ENCODE measurements at regions not wholly inside any gene's neighbourhood (a gene's known extent, or its start where the extent isn't known, plus 50 kb on each side); places are given as distances from the start of the nearest gene placed in this dataset.
"Not testable (repeated sequence)": the region's sequence is repeated elsewhere in the genome, so short reads cannot be mapped to it uniquely, and the experiment has no call there.

DNA sequence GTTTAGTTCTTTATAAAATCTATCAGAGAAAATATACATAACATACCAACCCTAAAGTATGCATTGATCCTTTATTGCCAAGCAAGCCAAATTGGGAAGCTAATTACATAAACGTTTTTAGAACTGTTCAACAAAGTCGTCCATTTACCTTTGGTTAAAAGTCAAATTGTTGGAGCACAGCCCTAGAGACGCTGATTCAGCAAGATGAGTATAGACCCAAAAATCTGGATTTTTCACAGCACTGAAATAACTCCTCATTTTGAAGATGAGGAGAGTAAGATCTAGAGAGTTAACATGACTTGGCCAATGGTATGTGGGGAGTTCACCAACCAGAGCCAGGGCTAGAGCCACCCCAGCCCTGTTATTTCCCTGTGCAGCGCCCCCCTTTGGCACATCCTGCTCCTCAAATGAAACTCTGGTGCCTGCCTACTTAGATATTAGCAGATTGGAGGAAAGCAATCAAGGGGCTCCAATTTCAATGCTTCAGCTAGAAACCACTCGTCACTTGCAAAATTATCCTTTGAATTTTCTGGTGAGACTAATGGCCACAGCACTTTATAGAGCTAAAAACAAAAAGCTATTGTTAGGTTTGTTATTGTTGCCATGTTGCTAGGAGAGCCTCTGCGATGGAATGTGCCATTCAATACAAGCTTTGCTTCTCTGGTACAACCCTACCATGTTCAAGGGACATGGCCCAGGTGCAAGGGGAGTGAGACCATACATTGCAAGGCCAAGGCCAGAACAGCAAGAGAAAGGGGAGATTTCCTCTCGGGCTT, 132.6 kb upstream of the ZEB1 start:
- peak; percentile 42 for DNase-seq (ENCODE audit: low read depth)

DNA sequence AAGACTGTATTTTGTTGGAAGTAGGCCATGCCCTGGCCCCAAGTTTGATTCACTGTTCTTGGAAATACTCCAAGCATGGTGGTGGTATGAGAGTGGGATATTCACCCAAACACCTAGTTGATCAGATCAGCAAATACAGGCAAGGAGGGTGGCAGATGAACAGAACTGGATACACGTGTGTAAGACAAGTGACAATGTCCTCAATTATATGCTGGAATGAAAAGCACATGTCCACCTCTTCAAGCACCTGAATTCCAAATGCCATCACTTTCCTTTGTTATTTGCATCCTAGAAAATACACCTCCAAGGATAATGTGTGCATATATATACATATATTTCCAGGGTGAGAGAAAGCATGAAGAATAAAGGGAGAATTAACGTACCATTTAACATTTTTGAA, 131.8 kb upstream of the ZEB1 start:
- DNase-seq (ENCODE audit: low read depth): no peak

DNA sequence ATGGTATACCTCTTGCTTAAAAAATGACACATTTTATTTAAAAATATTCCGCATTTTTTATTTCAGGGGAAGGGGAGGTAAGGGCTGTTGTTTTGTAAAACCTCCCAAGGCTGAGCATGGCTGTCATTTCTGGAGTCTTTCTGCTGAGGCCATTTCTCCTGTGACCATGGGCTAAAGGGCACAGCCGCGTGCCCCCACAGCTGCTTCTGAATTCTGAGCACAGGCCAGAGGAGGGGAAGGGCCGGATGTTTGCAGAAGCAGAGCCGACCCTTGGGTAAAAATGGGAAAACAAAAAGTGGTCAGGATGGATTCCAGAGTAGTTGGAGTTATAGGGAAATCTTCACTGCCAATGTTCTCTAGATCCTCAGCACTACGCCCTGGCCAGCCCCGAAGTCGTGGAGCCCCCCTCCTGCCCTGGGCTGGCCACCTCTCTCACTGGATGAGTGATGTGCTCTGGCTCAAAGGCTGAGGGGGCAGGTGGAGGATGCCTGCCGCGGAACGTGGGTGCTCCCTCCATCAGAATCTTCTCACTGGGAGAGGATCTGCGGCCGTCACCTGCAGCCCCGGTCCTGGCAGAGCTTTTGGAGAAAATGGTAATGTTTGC, 131.3 kb upstream of the ZEB1 start:
- no peak for DNase-seq (ENCODE audit: low read depth)

DNA sequence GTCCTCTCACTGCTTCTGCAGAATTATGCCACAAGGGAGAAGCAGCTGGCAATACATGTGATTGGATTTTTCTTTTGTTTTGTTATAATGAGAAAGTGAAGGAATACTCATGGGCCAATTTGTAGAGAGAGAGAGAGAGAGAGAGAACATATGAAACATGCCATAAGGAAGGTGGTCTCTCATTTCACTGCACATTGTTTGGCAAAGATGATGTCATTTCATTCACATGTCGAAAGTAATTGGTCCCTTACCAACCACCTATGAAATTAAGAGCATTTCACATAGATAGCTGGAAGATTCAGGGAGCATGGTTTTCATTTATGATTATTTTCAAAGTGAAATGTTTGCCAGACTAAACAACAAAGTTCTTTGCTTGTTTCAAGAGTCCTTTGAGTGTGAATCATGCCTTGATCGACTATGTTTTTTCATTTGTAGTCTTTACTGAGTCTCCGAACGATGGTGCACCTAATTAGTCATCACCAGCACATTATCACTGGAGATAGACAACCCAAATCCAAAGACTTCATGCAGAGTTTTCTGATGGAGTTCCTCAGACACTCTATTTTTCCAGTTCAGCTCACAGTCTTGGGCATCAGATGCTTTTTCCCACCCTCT, 130.1 kb upstream of the ZEB1 start:
- DNase-seq (ENCODE audit: low read depth): no peak

DNA sequence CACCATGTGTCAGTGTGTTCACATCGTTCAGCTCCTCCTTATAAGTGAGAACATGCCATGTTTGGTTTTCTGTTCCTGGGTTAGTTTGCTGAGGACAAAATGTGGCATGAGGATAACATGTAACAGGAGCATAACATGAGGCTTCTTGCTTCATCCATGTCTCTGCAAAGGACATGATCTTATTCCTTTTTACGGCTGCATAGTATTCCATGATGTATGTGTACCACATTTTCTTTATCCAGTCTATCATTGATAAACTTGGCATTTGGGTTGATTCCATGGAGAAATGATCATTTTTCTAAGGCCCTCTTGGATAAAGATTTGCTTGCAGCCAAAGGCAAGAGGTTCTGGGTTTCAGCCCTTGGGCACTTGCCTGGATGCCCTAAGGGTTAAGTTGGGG, 128.5 kb upstream of the ZEB1 start:
- DNase-seq (ENCODE audit: low read depth): no peak

DNA sequence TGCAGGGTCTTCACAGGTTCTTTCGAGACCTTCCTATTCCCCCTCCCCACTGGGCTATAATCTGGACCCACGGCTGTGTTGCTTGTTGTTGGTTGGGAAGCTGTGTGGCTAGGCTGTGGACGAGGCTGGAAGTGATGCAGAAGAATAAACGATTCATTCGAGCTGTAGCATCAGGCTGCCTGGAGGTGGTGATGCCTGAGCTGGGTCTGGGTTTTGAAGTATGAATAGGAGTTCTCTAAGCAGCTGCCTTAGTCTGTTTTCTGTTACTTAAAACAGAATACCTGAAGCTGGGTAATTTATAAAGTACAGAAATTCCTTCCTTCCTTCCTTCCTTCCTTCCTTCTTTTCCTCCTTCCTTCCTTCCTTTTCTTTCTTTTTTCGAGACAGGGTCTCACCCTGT, 126.5 kb upstream of the ZEB1 start:
- DNase-seq (ENCODE audit: low read depth): no peak

DNA sequence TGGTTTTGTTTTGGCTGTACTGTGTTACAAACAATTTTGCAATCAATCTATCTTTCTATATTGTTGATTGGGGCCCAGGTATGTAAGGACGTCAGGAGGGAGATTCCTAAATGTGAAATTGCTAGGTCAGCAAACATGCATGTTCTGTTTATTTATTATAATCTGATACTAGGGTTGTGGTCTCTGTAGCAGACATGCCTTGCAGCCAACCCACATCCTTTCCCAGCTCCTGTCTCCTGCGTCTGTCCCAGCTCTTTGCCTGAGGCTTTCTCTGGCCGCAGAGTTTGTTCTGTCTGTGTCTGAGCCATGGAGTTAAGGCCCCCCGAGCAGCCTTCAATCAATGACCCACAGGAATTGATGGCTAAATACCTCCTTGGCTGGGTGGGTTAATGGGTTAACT, 124.0 kb upstream of the ZEB1 start:
- DNase-seq (ENCODE audit: low read depth): no peak

DNA sequence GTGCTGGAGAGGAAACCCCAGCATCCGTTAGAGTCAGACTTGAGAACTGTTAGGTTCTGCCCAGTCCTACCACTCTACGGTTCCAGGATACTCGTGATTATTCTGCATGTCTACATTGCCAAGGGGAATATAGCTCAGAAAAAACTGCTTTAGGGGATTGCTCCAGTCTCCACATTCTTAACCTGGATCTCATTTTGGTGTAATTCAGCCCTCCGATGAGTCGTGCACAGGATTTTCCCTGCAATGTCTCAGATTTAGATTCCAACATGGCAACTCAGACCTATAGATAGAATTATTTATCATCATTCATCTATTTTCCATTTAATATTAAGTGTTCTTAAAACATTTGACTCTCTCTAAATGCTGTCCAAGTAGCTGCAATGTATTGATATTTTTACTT, 121.1 kb upstream of the ZEB1 start:
- DNase-seq (ENCODE audit: low read depth): peak; percentile 15

DNA sequence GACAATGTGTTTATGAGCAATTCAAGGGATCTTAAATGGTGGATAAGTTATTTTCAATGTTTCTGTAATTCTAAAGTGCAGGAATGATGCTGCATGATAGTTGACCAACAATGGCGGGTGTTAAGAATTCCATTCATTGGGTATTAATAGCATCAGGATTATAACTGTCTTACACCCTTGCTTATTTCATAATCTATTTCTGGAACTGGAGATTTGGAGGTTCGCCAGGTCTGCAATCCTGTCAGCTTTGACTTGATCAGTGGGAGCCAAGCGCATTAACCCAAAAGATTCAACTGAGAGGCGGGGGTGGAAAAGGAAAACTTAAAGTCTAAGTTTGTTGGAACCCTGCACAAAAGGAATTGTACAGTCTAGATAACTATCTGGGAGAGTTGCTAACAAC, 114.9 kb upstream of the ZEB1 start:
- DNase-seq (ENCODE audit: low read depth): no peak

DNA sequence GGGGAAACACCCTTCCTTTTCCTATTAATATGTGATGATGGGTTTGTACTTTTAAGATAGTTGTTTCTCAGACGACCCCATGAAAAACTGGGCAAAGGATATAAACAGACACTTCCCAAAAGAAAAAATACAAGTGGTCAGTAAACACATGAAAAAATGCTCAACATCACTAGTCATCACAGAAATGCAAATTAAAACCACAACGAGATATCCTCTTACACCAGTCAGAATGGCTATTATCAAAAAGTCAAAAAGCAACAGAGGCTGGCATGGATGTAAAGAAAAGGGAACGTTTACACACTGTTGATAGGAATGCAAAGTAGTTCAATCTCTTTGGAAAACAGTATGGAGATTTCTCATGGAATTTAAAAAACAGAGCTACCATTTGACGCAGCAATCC, 111.4 kb upstream of the ZEB1 start:
- DNase-seq (ENCODE audit: low read depth): no peak

DNA sequence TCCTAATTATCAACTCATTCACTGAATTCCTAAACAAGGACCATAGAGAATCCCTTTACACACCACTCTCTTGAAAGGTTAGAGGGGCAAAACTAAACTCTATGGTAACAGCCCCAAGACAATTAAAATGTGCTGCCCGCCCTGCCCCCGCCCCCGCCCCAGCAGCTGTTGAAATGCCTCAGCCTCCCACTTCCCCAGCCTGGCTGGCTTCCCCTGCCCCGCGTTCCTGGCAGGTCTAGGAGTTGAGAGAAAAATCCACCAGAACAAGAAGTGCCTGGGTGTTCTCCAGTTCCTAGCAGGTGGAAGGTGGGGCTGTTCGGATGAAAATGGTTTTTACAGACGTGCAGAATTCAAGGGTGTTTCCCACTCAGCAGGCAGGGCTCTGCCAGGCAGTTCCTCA, 109.5 kb upstream of the ZEB1 start:
- no peak for DNase-seq (ENCODE audit: low read depth)

DNA sequence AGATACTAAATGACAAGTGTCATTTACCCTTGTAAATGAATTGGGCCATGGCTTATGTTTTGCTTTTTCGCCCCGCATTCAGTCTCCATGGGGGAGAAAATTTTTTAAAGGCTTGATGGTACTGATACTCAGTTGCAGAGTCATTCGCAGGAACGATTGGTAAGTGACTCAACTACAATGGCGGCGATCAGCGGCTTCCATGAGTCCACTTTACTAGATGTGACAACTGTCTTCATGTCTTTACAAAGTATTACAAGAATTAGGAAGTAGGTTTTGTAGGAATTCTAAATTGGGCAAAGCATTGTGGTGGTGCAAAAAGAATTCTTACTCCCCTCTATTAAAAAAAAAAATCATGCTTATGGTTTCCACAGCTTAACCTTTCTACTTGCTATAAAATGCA, 108.8 kb upstream of the ZEB1 start:
- DNase-seq (ENCODE audit: low read depth): no peak

DNA sequence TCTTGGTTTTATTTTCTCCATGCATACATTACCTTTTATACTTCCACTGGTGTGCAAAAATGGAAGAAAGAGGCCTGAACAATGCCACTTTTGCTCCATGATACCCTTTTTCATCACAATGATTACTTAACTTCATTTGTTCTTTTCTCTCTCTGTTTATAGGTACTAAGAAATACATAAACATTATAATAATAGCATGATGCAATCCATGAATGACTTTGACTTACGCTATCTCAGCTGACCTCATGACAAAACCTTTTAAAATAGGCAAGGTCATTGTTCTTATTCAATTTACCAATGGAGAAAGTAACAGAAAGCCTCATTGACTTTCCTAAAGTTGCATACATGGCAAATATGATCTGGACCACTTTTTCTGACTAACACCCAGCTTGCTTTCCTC, 105.1 kb upstream of the ZEB1 start:
- DNase-seq (ENCODE audit: low read depth): no peak

DNA sequence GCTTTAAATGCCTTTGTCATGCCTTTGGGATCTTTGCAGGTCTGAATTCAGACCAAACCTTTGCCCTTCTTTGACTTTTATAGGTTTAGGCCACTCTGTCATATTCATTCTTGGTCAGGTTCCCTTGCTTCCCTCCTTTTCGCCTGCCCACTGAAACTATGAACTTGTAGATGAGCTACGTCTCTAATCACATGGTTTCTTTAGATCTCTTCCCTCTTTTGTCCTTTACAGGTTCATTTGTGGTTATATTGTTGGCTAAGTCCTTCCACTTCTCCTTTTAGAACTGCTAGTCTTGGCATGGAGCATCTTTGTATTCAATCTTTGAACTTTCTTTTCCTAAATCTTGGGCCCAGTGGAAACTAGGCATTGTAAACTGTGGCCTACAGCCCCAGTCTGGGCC, 104.0 kb upstream of the ZEB1 start:
- no peak for DNase-seq (ENCODE audit: low read depth)

DNA sequence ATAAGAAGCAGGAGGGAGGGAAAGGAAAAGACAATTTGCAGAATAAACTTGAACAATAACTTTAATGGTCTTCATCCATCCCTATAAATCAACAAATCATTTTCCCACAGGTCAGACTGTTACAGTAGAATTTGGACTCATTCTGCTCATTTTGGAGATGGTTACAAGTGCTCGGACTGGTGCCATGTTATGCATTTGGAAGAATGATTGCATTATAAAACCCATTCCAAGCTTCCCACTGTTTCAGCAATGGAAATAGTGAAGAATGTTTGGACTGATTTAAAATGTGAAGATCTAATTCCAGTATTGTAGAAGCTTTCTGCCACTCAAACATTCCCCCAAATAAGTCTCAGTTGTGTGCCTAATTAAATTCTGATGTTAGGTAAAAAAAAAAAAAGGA, 99.7 kb upstream of the ZEB1 start:
- DNase-seq (ENCODE audit: low read depth): no peak

DNA sequence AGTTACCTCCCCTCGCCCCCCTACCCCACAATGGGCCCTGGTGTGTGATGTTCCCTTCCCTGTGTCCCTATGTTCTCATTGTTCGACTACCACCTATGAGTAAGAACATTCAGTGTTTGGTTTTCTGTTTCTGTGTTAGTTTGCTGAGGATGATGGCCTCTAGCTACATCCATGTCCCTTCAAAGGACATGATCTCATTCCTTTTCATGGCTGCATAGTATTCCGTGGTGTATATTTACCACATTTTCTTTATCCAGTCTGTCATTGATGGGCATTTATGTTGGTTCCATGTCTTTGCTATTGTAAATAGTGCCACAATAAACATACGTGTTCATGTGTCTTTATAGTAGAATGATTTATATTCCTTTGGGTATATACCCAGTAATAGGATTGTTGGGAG, 90.2 kb upstream of the ZEB1 start:
- DNase-seq (ENCODE audit: low read depth): not testable (repeated sequence)

DNA sequence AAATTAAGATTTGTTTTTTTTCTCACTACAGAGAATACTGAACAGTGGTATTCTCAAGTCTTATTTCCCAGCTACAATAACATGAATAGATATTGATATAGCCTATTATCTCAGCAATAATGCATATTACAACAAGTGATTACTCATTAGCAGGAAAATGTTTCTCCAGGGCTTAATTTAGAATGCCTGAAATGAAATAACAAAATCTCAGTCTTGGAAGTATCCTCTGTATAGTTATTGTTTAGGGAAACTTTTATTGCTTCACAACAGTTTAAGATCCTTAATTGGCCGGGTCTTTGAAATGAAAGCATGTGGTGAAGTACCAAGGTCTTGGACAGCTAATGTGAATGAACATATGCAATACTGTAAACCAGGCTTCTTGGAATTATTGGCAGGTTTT, 79.1 kb upstream of the ZEB1 start:
- DNase-seq (ENCODE audit: low read depth): no peak

DNA sequence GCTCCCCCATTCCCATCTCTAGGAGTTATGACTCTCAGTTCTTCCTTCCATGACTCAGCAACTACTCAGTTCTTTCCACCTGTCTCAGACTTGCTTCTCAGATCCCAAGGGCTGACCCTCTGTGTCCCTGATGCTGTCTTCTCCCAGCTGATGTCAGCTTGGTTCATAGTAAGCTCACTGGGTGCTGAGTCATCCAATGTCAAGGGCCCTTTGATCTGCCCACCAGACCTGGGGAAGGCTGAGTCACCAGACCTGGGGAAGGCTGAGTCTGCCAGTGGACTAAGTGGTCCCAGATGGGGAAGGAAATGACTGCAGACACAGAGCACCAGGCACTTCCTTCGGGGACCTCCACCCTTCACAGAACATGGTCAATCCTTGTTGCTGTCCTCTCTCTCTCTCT, 76.1 kb upstream of the ZEB1 start:
- peak; percentile 99 for DNase-seq (ENCODE audit: low read depth)

DNA sequence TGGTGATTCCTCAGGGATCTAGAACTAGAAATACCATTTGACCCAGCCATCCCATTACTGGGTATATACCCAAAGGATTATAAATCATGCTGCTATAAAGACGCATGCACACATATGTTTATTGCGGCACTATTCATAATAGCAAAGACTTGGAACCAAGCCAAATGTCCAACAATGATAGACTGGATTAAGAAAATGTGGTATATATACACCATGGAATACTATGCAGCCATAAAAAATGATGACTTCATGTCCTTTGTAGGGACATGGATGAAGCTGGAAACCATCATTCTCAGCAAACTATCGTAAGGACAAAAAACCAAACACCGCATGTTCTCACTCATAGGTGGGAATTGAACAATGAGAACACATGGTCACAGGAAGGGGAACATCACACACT, 67.9 kb upstream of the ZEB1 start:
- DNase-seq (ENCODE audit: low read depth): not testable (repeated sequence)

DNA sequence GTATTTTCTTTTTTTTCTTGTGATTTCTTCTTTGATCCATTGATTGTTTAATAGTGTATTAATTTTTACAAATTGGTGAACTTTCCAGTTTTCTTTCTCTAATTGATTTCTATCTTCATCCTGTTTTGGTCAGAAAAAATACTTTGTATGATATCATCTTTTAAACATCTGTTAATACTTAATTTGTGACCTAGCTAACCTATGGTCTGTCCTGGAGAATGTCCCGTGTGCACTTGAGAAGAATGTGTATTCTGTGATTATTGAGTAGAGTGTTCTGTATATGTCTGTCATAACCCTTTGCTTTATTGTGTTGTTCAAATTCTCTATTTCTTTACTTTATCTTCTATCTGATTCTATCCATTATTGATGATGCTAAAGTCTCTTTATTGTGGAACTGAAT, 65.8 kb upstream of the ZEB1 start:
- no peak for DNase-seq (ENCODE audit: low read depth)

DNA sequence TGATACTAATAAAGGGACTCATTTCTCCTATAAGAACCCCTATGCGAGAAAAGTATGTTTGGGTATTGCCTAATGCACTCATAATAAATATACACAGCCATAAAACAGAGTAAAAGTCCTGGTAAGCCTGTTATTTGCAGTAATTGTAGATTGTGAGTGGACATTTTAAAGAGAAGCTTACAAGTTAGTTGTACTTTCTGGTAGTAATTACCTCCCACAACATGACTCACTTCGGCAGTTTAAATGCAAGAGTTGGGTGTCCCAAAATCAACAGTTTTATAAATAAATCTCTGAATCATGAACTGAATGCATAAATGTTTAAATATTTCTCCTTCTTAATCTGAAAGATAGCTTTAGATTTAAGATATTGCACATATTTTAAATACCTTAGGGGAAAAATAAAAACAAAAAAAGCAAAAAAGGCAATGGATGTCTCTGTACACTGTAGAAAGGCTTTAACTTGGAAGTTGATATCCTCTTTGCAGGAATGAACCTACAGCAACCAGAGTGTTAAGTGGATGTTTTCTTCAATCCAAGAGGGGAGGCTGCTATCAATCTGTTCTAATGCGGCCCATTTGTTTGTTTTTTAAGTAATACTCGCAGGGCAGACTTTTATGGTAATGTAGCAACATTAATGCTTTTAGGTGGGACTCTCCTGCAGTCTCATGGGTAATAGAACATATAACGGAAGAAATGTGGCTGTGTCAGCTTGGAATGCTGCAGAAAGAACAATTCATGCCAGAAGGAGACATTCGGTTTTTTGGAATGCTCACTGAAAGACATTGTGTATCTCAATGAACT, 57.3 kb upstream of the ZEB1 start:
- DNase-seq (ENCODE audit: low read depth): peak; percentile 34

DNA sequence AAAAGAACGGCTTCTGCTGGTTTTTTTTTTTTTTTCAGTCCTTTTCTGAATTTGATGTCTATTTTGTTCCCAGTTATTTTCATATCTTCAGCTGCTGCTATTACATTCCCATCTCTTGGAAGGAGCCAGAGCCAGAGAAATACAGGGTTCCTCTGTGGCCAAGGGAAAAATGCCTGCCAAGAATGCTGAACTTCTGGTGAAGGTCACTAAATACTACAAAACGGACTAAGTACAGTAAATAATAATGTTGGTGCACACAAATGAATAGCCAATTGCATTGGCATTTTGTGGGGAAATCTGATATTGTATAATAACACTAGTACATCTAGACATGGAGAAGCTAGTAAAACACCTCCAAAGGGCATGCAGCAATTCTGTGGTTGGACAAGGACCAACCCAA, 56.3 kb upstream of the ZEB1 start:
- DNase-seq (ENCODE audit: low read depth): no peak
